H1 (cell line): ENCODE measurements at regions not wholly inside any gene's neighbourhood (a gene's known extent, or its start where the extent isn't known, plus 50 kb on each side); places are given as distances from the start of the nearest gene placed in this dataset.

Experiments
- CTCF ChIA-PET: fragments of 300-600 bp; sonication (Branson Sonifier 250); formaldehyde crosslinking; loops from one replicate; lab custom pipeline; 2021; ENCODE audit not compliant: partially characterized antibody; lab: Charles Lee
- POLR2A ChIA-PET: fragments of 300-600 bp; sonication (Branson Sonifier 250); formaldehyde crosslinking; loops from one replicate; lab custom pipeline; 2021; ENCODE audit warnings: inconsistent platforms; ENCODE audit not compliant: partially characterized antibody; lab: Charles Lee
- DNase-seq, 2 experiments: peaks; one replicate each; pipeline versions ENCODE4 v3.0.0 to v3.0.0-alpha.2; 2010 to 2022; ENCODE audit warnings: low spot score in 2 of 2, low read depth in 1 of 2, mixed read lengths in 1 of 2
- FAIRE-seq: peaks from 2 replicates; lab custom pipeline; 2011; peaks lifted over from hg19 to GRCh38; lab: Jason Lieb, UNC
- H2AFZ ChIP-seq: 2 replicates; pipeline ENCODE4 v1.8.1; 2012; ENCODE audit warnings: low read length, inconsistent platforms
- H2AK5ac ChIP-seq: 2 replicates; pipeline ENCODE4 v1.6.1; 2013; ENCODE audit warnings: low read depth, low read length
- H2BK120ac ChIP-seq: replicated peaks from 2 replicates; pipeline ENCODE3; 2013; ENCODE audit warnings: low read depth, low read length, inconsistent platforms
- H2BK12ac ChIP-seq: 2 replicates; pipeline ENCODE4 v1.6.1; 2013; ENCODE audit warnings: low read depth, low read length
- H2BK15ac ChIP-seq: 2 replicates; pipeline ENCODE4 v1.6.1; 2013; ENCODE audit warnings: low read length
- H2BK20ac ChIP-seq: 2 replicates; pipeline ENCODE4 v1.6.1; 2013; ENCODE audit warnings: low read length
- H2BK5ac ChIP-seq: 2 replicates; pipeline ENCODE4 v1.6.1; 2013; ENCODE audit warnings: low read depth, low read length
- H3K14ac ChIP-seq: 2 replicates; pipeline ENCODE4 v1.6.1; 2013; ENCODE audit warnings: inconsistent platforms; ENCODE audit not compliant: insufficient read length
- H3K18ac ChIP-seq: 2 replicates; pipeline ENCODE4 v1.6.1; 2013; ENCODE audit warnings: low read length; ENCODE audit errors: extremely low read depth
- H3K23ac ChIP-seq: 2 replicates; pipeline ENCODE4 v1.6.1; 2013; ENCODE audit warnings: inconsistent platforms; ENCODE audit not compliant: insufficient read length
- H3K23me2 ChIP-seq: 2 replicates; pipeline ENCODE4 v1.6.1; 2013; ENCODE audit warnings: low read depth, low read length
- H3K27ac ChIP-seq: 2 replicates; pipeline ENCODE4 v1.6.1; 2011; ENCODE audit warnings: low read depth, low read length, inconsistent platforms
- H3K27me3 ChIP-seq, 4 experiments: replicated peaks in 1 of 4; 1 replicate in 1 of 4; 2 replicates in 3 of 4; pipeline versions ENCODE4 v1.6.1 to v1.8.1; 2011 to 2013; ENCODE audit warnings: low read length in 3 of 4, mild to moderate bottlenecking in 3 of 4, inconsistent platforms in 2 of 4, mixed read lengths in 2 of 4, moderate library complexity in 1 of 4; ENCODE audit not compliant: control insufficient read depth in 3 of 4, insufficient read depth in 3 of 4; ENCODE audit errors: extremely low read depth in 1 of 4
- H3K36me3 ChIP-seq, 4 experiments: 2 replicates each; pipeline versions ENCODE4 v1.6.1 to v1.8.1; 2011 to 2013; ENCODE audit warnings: mild to moderate bottlenecking in 4 of 4, low read length in 3 of 4, moderate library complexity in 2 of 4, control low read depth in 1 of 4, inconsistent platforms in 1 of 4; ENCODE audit not compliant: insufficient read depth in 4 of 4, control insufficient read depth in 2 of 4
- H3K4ac ChIP-seq: replicated peaks from 2 replicates; pipeline ENCODE3; 2013; ENCODE audit warnings: low read length, low read depth, mixed read lengths, inconsistent platforms; ENCODE audit not compliant: insufficient read length
- H3K4me1 ChIP-seq, 4 experiments: replicated peaks in 1 of 4; 1 replicate in 1 of 4; 2 replicates in 3 of 4; pipeline versions ENCODE4 v1.6.1 to v1.8.1; 2011 to 2013; ENCODE audit warnings: low read length in 3 of 4, inconsistent platforms in 2 of 4, mixed read lengths in 1 of 4; ENCODE audit not compliant: insufficient read depth in 4 of 4, control insufficient read depth in 3 of 4
- H3K4me2 ChIP-seq, 2 experiments: 2 replicates each; pipeline versions ENCODE4 v1.6.1 to v1.8.1; 2011 to 2013; ENCODE audit warnings: low read depth in 2 of 2, low read length in 2 of 2, control low read depth in 1 of 2, inconsistent platforms in 1 of 2, mild to moderate bottlenecking in 1 of 2; ENCODE audit not compliant: insufficient read depth in 1 of 2
- H3K4me3 ChIP-seq, 4 experiments: fragments of 200-600, 300-600 bp in 1 of 4; sonication (generic), shearing (Covaris generic), sonication (Bioruptor Twin) in 1 of 4; 2 replicates each; pipeline versions ENCODE4 v1.5.1 to v1.8.1; 2011 to 2016; ENCODE audit warnings: low read length in 4 of 4, low read depth in 3 of 4, control low read depth in 2 of 4, inconsistent platforms in 2 of 4, mild to moderate bottlenecking in 2 of 4, mixed read lengths in 1 of 4, moderate library complexity in 1 of 4; ENCODE audit not compliant: insufficient read depth in 2 of 4; ENCODE audit errors: extremely low read depth in 1 of 4
- H3K56ac ChIP-seq: replicated peaks from 2 replicates; pipeline ENCODE3; 2013; ENCODE audit warnings: low read depth, mild to moderate bottlenecking, mixed read lengths, low read length, inconsistent platforms; ENCODE audit not compliant: insufficient read length
- H3K79me1 ChIP-seq: 2 replicates; pipeline ENCODE4 v1.6.1; 2013; ENCODE audit warnings: low read depth, low read length, control low read depth
- H3K79me2 ChIP-seq, 2 experiments: 2 replicates each; pipeline versions ENCODE4 v1.6.1 to v1.8.1; 2012 to 2013; ENCODE audit warnings: low read length in 2 of 2, mild to moderate bottlenecking in 2 of 2, inconsistent platforms in 1 of 2; ENCODE audit not compliant: insufficient read depth in 2 of 2, control insufficient read depth in 1 of 2
- H3K9ac ChIP-seq, 4 experiments: replicated peaks in 1 of 4; 1 replicate in 1 of 4; 2 replicates in 3 of 4; pipeline versions ENCODE4 v1.6.1 to v1.8.1; 2011 to 2013; ENCODE audit warnings: low read depth in 3 of 4, low read length in 3 of 4, control low read depth in 2 of 4, mild to moderate bottlenecking in 2 of 4, moderate library complexity in 2 of 4, inconsistent platforms in 1 of 4; ENCODE audit errors: extremely low read depth in 1 of 4
- H3K9me3 ChIP-seq, 2 experiments: 2 replicates each; pipeline versions ENCODE4 v1.6.1 to v1.8.1; 2012 to 2013; ENCODE audit warnings: mild to moderate bottlenecking in 2 of 2, moderate library complexity in 2 of 2, control low read depth in 1 of 2, inconsistent platforms in 1 of 2, low read depth in 1 of 2, low read length in 1 of 2, mixed read lengths in 1 of 2; ENCODE audit not compliant: insufficient read depth in 2 of 2
- H4K20me1 ChIP-seq, 2 experiments: replicated peaks in 1 of 2; 2 replicates each; pipeline versions ENCODE3 to v1.8.1; 2011 to 2013; ENCODE audit warnings: inconsistent platforms in 2 of 2, low read length in 2 of 2, mild to moderate bottlenecking in 1 of 2; ENCODE audit not compliant: insufficient read depth in 2 of 2, control insufficient read depth in 1 of 2
- H4K5ac ChIP-seq: 2 replicates; pipeline ENCODE4 v1.6.1; 2013; ENCODE audit warnings: low read length, low read depth, mixed read lengths, inconsistent platforms; ENCODE audit not compliant: insufficient read length
- H4K8ac ChIP-seq: 2 replicates; pipeline ENCODE4 v1.8.0; 2013; ENCODE audit warnings: mild to moderate bottlenecking, moderate library complexity, low read length, inconsistent platforms; ENCODE audit not compliant: insufficient read depth; ENCODE audit errors: extremely low read depth
- H4K91ac ChIP-seq: replicated peaks from 2 replicates; pipeline ENCODE3; 2013; ENCODE audit warnings: low read length, mixed read lengths, inconsistent platforms; ENCODE audit not compliant: insufficient read length
- SP1 ChIP-seq: IDR thresholded peaks from 2 replicates; pipeline ENCODE4 v1.6.1; 2011; ENCODE audit warnings: low read depth, low read length
- WGBS, 2 experiments: shearing (Covaris generic) in 1 of 2; methylation state at CpG; one replicate each; pipeline versions ENCODE4 v1.1.6 to v1.1.7; 2013 to 2015; ENCODE audit warnings: low lambda C conversion rate in 2 of 2, mixed read lengths in 2 of 2, inconsistent platforms in 1 of 2, low coverage in 1 of 2, missing lambda C conversion rate in 1 of 2; ENCODE audit not compliant: insufficient replicate concordance in 2 of 2, insufficient coverage in 1 of 2, insufficient read length in 1 of 2; ENCODE audit errors: extremely low coverage in 1 of 2, missing lambda C conversion rate in 1 of 2; 5-methylcytosine and 5-hydroxymethylcytosine counted together

GRCh38 chr7:96538632-96539031 is 171.0 kb downstream of the SEM1 start:
- POLR2A ChIA-PET = no interaction called here
- H3K4me1 ChIP-seq = no peaks in the 10 kb centered on the region
- no peak overlapping the region for H2BK12ac ChIP-seq

More at GRCh38 chr7:96538632-96539031, 171.0 kb downstream of the SEM1 start:
- Histone ChIP-seq H3K4ac (no peak overlapping the region), H3K27ac (no peak overlapping the region), H3K23ac (no peak overlapping the region), H2BK15ac (no peak overlapping the region), H2AFZ (0 out of 2 replicates have a peak overlapping the region, but pooled peaks have one; percentile 6), H3K18ac (no peak overlapping the region), H3K14ac (no peak overlapping the region), H2AK5ac (no peak overlapping the region), H3K9ac (no peak overlapping the region), H3K79me2 (no peaks in the 10 kb centered on the region), H3K56ac (no peak overlapping the region), H3K79me1 (no peaks in the 10 kb centered on the region), H4K5ac (no peak overlapping the region), H3K36me3 (no peaks in the 10 kb centered on the region), H3K23me2 (no peaks in the 10 kb centered on the region), H3K4me3 (no peak overlapping the region), H3K9me3 (no peaks in the 10 kb centered on the region), H2BK20ac (no peak overlapping the region), H3K4me2 (no peak overlapping the region), H2BK5ac (no peak overlapping the region), H4K91ac (no peak overlapping the region), H2BK120ac (no peak overlapping the region), H4K20me1 (no peaks in the 10 kb centered on the region), H3K27me3 (no peaks in the 10 kb centered on the region), H4K8ac (no peak overlapping the region)
- 80% methylated on average over 2 of the region's 2 CpGs; no CpG with 5 or more reads in 1 of the 2 experiments for WGBS, 2 experiments
- TF ChIP-seq SP1 = no peak
- FAIRE-seq (no peak), DNase-seq (no peak)
- CTCF ChIA-PET = no interaction called here
